22Rv1 (cell line): ENCODE measurements at regions not wholly inside any gene's neighbourhood (a gene's known extent, or its start where the extent isn't known, plus 50 kb on each side); places are given as distances from the start of the nearest gene placed in this dataset.
"Not testable (repeated sequence)": the region's sequence is repeated elsewhere in the genome, so short reads cannot be mapped to it uniquely, and the experiment has no call there.

ENCODE experiments used
- H3K27ac ChIP-seq: fragments of 450-650 bp; 2 replicates; pipeline ENCODE4 v1.5.1; 2017
- CTCF ChIP-seq: fragments of 450-650 bp; IDR thresholded peaks from 2 replicates; pipeline ENCODE4 v1.5.1; 2017; ENCODE audit warnings: mild to moderate bottlenecking
- ZFX ChIP-seq: fragments of 450-650 bp; IDR thresholded peaks from 2 replicates; pipeline ENCODE4 v1.6.1; 2017; ENCODE audit warnings: antibody characterized with exemption, borderline replicate concordance

GRCh38 chr15:35191783-35192182 is 106.7 kb upstream of the NANOGP8 start:
- H3K27ac ChIP-seq: no peak overlapping the region
- TF ChIP-seq ZFX: no peak
- TF ChIP-seq CTCF: no peak

GRCh38 chr15:35186346-35186745 is 101.3 kb upstream of the NANOGP8 start:
- no peak overlapping the region for H3K27ac ChIP-seq
- TF ChIP-seq ZFX (no peak), CTCF (no peak)

GRCh38 chr15:35184646-35185045 is 99.6 kb upstream of the NANOGP8 start:
- TF ChIP-seq ZFX: no peak
- TF ChIP-seq CTCF: no peak
- no peak overlapping the region for H3K27ac ChIP-seq

- TF ChIP-seq ZFX (no peak), CTCF (no peak)
- no peak overlapping the region for H3K27ac ChIP-seq
Measured at GRCh38 chr15:35182841-35183479, 97.9 kb upstream of the NANOGP8 start.

- TF ChIP-seq ZFX (no peak), CTCF (no peak)
- no peak overlapping the region for H3K27ac ChIP-seq
Measured at GRCh38 chr15:35181538-35181937, 96.4 kb upstream of the NANOGP8 start.

GRCh38 chr15:35179739-35180138 is 94.6 kb upstream of the NANOGP8 start:
- no peak for TF ChIP-seq CTCF
- TF ChIP-seq ZFX: no peak

GRCh38 chr15:35178186-35178585 is 93.1 kb upstream of the NANOGP8 start:
- H3K27ac ChIP-seq: not testable (repeated sequence)

More at GRCh38 chr15:35179739-35180138, 94.6 kb upstream of the NANOGP8 start:
- H3K27ac ChIP-seq: no peak overlapping the region

- TF ChIP-seq ZFX (no peak), CTCF (no peak)
- no peak overlapping the region for H3K27ac ChIP-seq
Measured at GRCh38 chr15:35174948-35175347, 89.9 kb upstream of the NANOGP8 start.
